ENCODE measurements at regions not wholly inside any gene's neighbourhood (a gene's known extent, or its start where the extent isn't known, plus 50 kb on each side); places are given as distances from the start of the nearest gene placed in this dataset.

GRCh38 chr2:57549642-57550102 lies 496.9 kb upstream of the VRK2 start:
- WGBS, 2 experiments (ENCODE audit: insufficient coverage in 2 of 2), result no CpG with 5 or more reads among the region's 5 CpGs

GRCh38 chr2:57550912-57551311 lies 495.7 kb upstream of the VRK2 start:
- no CpG with 5 or more reads among the region's 2 CpGs for WGBS, 2 experiments (ENCODE audit: insufficient coverage in 2 of 2)
- Histone ChIP-seq H3K27ac (ENCODE audit: low read depth, low read length, severe bottlenecking) (no peak overlapping the region), H3K36me3 (ENCODE audit: control insufficient read depth, insufficient read depth, low read length) (no peaks in the 10 kb centered on the region), H3K9me3 (ENCODE audit: control insufficient read depth, low read length) (peaks cover 8% of the 10 kb centered on the region), H3K4me3 (ENCODE audit: extremely low read depth, insufficient read depth, low read length, poor library complexity, severe bottlenecking) (no peak overlapping the region), H3K4me1 (ENCODE audit: control insufficient read depth, insufficient read depth, low read length, poor library complexity, severe bottlenecking) (no peaks in the 10 kb centered on the region)

More at GRCh38 chr2:57549642-57550102, 496.9 kb upstream of the VRK2 start:
- Histone ChIP-seq H3K4me1 (ENCODE audit: control insufficient read depth, insufficient read depth, low read length, poor library complexity, severe bottlenecking) (no peaks in the 10 kb centered on the region), H3K9me3 (ENCODE audit: control insufficient read depth, low read length) (peaks cover 8% of the 10 kb centered on the region), H3K27ac (ENCODE audit: low read depth, low read length, severe bottlenecking) (no peak overlapping the region), H3K36me3 (ENCODE audit: control insufficient read depth, insufficient read depth, low read length) (no peaks in the 10 kb centered on the region), H3K4me3 (ENCODE audit: extremely low read depth, insufficient read depth, low read length, poor library complexity, severe bottlenecking) (no peak overlapping the region)

GRCh38 chr2:57552885-57553284 lies 493.7 kb upstream of the VRK2 start:
- no peak overlapping the region for H3K4me3 ChIP-seq (ENCODE audit: extremely low read depth, insufficient read depth, low read length, poor library complexity, severe bottlenecking)
- H3K36me3 ChIP-seq (ENCODE audit: control insufficient read depth, insufficient read depth, low read length), result no peaks in the 10 kb centered on the region
- 87 to 88% methylated on average over 3 of the region's 3 CpGs for WGBS, 2 experiments (ENCODE audit: insufficient coverage in 2 of 2)
- no peak overlapping the region for H3K27ac ChIP-seq (ENCODE audit: low read depth, low read length, severe bottlenecking)
- H3K4me1 ChIP-seq (ENCODE audit: control insufficient read depth, insufficient read depth, low read length, poor library complexity, severe bottlenecking), result no peaks in the 10 kb centered on the region
- H3K9me3 ChIP-seq (ENCODE audit: control insufficient read depth, low read length), result peaks cover 8% of the 10 kb centered on the region

- no peaks in the 10 kb centered on the region for H3K4me1 ChIP-seq (ENCODE audit: control insufficient read depth, insufficient read depth, low read length, poor library complexity, severe bottlenecking)
- no peaks in the 10 kb centered on the region for H3K36me3 ChIP-seq (ENCODE audit: control insufficient read depth, insufficient read depth, low read length)
- no peak overlapping the region for H3K4me3 ChIP-seq (ENCODE audit: extremely low read depth, insufficient read depth, low read length, poor library complexity, severe bottlenecking)
- H3K27ac ChIP-seq (ENCODE audit: low read depth, low read length, severe bottlenecking), result no peak overlapping the region
- peaks cover 8% of the 10 kb centered on the region for H3K9me3 ChIP-seq (ENCODE audit: control insufficient read depth, low read length)
These were observed 492.3 kb upstream of the VRK2 start for GRCh38 chr2:57554348-57554747.

- 86% methylated on average over 3 of the region's 5 CpGs; no CpG with 5 or more reads in 1 of the 2 experiments for WGBS, 2 experiments (ENCODE audit: insufficient coverage in 2 of 2)
- Histone ChIP-seq H3K27ac (ENCODE audit: low read depth, low read length, severe bottlenecking) (no peak overlapping the region), H3K9me3 (ENCODE audit: control insufficient read depth, low read length) (no peaks in the 10 kb centered on the region), H3K36me3 (ENCODE audit: control insufficient read depth, insufficient read depth, low read length) (no peaks in the 10 kb centered on the region), H3K4me3 (ENCODE audit: extremely low read depth, insufficient read depth, low read length, poor library complexity, severe bottlenecking) (no peak overlapping the region), H3K4me1 (ENCODE audit: control insufficient read depth, insufficient read depth, low read length, poor library complexity, severe bottlenecking) (no peaks in the 10 kb centered on the region)
These were observed 488.3 kb upstream of the VRK2 start for GRCh38 chr2:57558312-57558711.

GRCh38 chr2:57562495-57562894 lies 484.1 kb upstream of the VRK2 start:
- Histone ChIP-seq H3K9me3 (ENCODE audit: control insufficient read depth, low read length) (no peaks in the 10 kb centered on the region), H3K36me3 (ENCODE audit: control insufficient read depth, insufficient read depth, low read length) (no peaks in the 10 kb centered on the region), H3K4me1 (ENCODE audit: control insufficient read depth, insufficient read depth, low read length, poor library complexity, severe bottlenecking) (no peaks in the 10 kb centered on the region), H3K4me3 (ENCODE audit: extremely low read depth, insufficient read depth, low read length, poor library complexity, severe bottlenecking) (no peak overlapping the region), H3K27ac (ENCODE audit: low read depth, low read length, severe bottlenecking) (no peak overlapping the region)
- WGBS, 2 experiments (ENCODE audit: insufficient coverage in 2 of 2), result no CpG with 5 or more reads among the region's 1 CpG

- no peaks in the 10 kb centered on the region for H3K9me3 ChIP-seq (ENCODE audit: control insufficient read depth, low read length)
- H3K36me3 ChIP-seq (ENCODE audit: control insufficient read depth, insufficient read depth, low read length), result no peaks in the 10 kb centered on the region
- 83 to 100% methylated on average over 3 of the region's 3 CpGs for WGBS, 2 experiments (ENCODE audit: insufficient coverage in 2 of 2)
- no peak overlapping the region for H3K27ac ChIP-seq (ENCODE audit: low read depth, low read length, severe bottlenecking)
- H3K4me1 ChIP-seq (ENCODE audit: control insufficient read depth, insufficient read depth, low read length, poor library complexity, severe bottlenecking), result no peaks in the 10 kb centered on the region
- H3K4me3 ChIP-seq (ENCODE audit: extremely low read depth, insufficient read depth, low read length, poor library complexity, severe bottlenecking), result no peak overlapping the region
These were observed 483.6 kb upstream of the VRK2 start for GRCh38 chr2:57563015-57563414.

- H3K36me3 ChIP-seq (ENCODE audit: control insufficient read depth, insufficient read depth, low read length), result no peaks in the 10 kb centered on the region
- no peaks in the 10 kb centered on the region for H3K4me1 ChIP-seq (ENCODE audit: control insufficient read depth, insufficient read depth, low read length, poor library complexity, severe bottlenecking)
- no peaks in the 10 kb centered on the region for H3K9me3 ChIP-seq (ENCODE audit: control insufficient read depth, low read length)
- H3K4me3 ChIP-seq (ENCODE audit: extremely low read depth, insufficient read depth, low read length, poor library complexity, severe bottlenecking), result no peak overlapping the region
- no peak overlapping the region for H3K27ac ChIP-seq (ENCODE audit: low read depth, low read length, severe bottlenecking)
These were observed 479.4 kb upstream of the VRK2 start for GRCh38 chr2:57567245-57567644.

- no peaks in the 10 kb centered on the region for H3K4me1 ChIP-seq (ENCODE audit: control insufficient read depth, insufficient read depth, low read length, poor library complexity, severe bottlenecking)
- no peak overlapping the region for H3K27ac ChIP-seq (ENCODE audit: low read depth, low read length, severe bottlenecking)
- no peaks in the 10 kb centered on the region for H3K36me3 ChIP-seq (ENCODE audit: control insufficient read depth, insufficient read depth, low read length)
- no peak overlapping the region for H3K4me3 ChIP-seq (ENCODE audit: extremely low read depth, insufficient read depth, low read length, poor library complexity, severe bottlenecking)
- no peaks in the 10 kb centered on the region for H3K9me3 ChIP-seq (ENCODE audit: control insufficient read depth, low read length)
These were observed 477.2 kb upstream of the VRK2 start for GRCh38 chr2:57569396-57569795.

GRCh38 chr2:57570961-57571360 lies 475.6 kb upstream of the VRK2 start:
- no peak overlapping the region for H3K4me3 ChIP-seq (ENCODE audit: extremely low read depth, insufficient read depth, low read length, poor library complexity, severe bottlenecking)
- whole genome bisulfite sequencing, 2 experiments (ENCODE audit: insufficient coverage in 2 of 2), result 94 to 100% methylated on average over 2 of the region's 2 CpGs
- no peaks in the 10 kb centered on the region for H3K9me3 ChIP-seq (ENCODE audit: control insufficient read depth, low read length)
- no peaks in the 10 kb centered on the region for H3K4me1 ChIP-seq (ENCODE audit: control insufficient read depth, insufficient read depth, low read length, poor library complexity, severe bottlenecking)
- H3K36me3 ChIP-seq (ENCODE audit: control insufficient read depth, insufficient read depth, low read length), result no peaks in the 10 kb centered on the region
- no peak overlapping the region for H3K27ac ChIP-seq (ENCODE audit: low read depth, low read length, severe bottlenecking)

GRCh38 chr2:57575700-57576268 lies 470.8 kb upstream of the VRK2 start:
- H3K27ac ChIP-seq (ENCODE audit: low read depth, low read length, severe bottlenecking), result no peak overlapping the region
- H3K4me1 ChIP-seq (ENCODE audit: control insufficient read depth, insufficient read depth, low read length, poor library complexity, severe bottlenecking), result no peaks in the 10 kb centered on the region
- WGBS, 2 experiments (ENCODE audit: insufficient coverage in 2 of 2), result 80 to 88% methylated on average over 1 of the region's 5 CpGs
- no peaks in the 10 kb centered on the region for H3K9me3 ChIP-seq (ENCODE audit: control insufficient read depth, low read length)
- H3K36me3 ChIP-seq (ENCODE audit: control insufficient read depth, insufficient read depth, low read length), result no peaks in the 10 kb centered on the region
- no peak overlapping the region for H3K4me3 ChIP-seq (ENCODE audit: extremely low read depth, insufficient read depth, low read length, poor library complexity, severe bottlenecking)

Measured in mesodermal cell (in vitro differentiated cells).